Medulla oblongata (tissue), 1 donor: ENCODE measurements at regions not wholly inside any gene's neighbourhood (a gene's known extent, or its start where the extent isn't known, plus 50 kb on each side); places are given as distances from the start of the nearest gene placed in this dataset.

Experiments
- DNase-seq: peaks from one replicate; pipeline ENCODE4 v3.0.0-alpha.2; 2015; ENCODE audit errors: extremely low spot score

DNA sequence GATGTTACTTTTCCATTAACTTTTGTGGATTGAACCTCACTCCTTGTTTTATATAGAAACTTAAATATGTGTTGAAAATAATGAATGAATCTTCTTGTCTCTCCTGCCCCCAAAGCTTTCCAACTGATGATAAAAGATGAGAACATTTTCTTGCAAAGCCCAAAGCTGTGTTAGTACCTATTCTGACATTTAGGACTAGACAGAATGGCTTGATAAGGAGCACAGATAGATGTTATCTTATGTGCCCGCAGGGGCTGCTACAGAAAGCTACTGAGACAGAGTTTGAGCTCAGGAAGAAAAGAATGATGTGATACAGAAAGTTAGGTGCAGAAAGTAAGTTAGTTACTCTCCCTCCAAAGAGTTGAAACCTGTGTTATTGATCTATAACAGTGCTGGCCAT lies 109.4 kb upstream of the ATP11B start:
- no peak for DNase-seq

DNA sequence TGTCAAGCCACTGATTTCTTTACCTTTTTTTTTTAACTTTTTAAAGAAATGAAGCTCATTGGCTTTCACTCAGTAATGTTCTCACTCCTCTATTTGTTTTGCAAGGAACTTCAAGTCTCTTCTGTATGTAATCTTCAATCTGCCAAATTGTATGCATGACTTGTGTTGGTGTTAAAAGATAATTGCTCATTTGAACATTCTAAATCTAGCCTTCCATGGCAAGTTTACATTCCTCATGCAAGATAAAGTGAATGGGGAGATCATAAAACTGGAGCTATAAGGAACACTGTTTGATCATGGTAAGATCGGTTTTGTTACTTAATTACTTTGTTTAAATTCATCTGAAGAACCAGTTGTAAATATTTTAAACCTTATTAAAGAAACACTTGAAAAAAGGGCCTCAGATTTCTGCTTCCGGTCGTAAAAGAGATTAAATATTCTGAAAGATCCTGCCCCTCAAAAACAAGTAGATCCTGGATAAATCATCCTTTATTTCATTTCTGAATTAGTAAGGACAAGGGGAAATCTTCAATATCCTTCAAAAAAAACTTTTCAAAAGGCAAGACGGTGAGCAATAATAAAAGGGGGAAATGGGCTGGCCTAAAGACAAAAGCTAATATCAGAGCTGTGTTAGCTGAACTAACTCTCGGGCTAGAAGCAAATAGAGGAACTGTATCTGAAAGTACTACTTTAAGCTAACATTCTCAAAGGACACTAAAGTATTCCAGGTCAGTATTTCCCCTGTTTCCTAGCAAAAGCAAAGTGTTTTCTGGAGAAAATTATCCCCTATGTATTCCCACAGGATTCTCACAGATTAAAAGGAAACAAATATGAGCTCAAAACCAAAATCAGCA lies 107.0 kb upstream of the ATP11B start:
- no peak for DNase-seq

DNA sequence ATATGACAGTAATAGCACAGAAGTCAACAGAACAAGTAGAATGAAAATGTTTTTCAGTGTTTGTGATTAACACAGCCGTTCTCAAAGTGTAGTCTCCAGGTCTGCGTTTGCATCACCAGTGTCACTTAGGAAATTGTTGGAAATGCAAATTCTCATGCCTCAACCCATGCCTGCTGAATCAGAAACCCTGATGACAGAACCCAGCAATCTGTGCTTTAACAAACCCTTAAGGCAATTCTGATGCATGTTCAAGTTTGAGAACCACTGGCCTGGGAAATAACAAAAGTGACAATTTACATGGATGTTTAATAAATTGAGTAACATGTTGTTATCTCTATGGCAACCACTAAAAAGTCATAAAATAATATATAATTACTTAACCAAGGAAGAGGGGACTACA lies 103.1 kb upstream of the ATP11B start:
- DNase-seq = no peak

DNA sequence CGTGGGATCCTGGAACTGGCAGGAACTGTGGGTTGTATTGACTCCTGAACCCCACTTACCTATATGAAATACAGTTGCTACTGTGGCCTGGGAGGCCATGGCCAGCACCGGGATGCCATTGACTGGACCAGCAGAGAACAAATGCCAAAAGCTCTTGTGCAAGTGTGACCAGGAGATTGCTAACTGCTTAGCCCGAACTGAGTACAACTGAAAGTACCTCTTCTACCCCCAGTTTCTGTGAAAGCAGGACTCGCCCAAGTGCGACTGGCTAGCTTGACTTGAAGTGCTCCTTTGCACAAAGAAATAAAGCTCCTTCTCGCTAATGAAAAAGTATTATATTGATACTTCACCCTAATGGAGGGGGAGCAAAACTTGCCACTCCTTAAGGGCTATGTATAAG lies 101.3 kb upstream of the ATP11B start:
- no peak for DNase-seq

DNA sequence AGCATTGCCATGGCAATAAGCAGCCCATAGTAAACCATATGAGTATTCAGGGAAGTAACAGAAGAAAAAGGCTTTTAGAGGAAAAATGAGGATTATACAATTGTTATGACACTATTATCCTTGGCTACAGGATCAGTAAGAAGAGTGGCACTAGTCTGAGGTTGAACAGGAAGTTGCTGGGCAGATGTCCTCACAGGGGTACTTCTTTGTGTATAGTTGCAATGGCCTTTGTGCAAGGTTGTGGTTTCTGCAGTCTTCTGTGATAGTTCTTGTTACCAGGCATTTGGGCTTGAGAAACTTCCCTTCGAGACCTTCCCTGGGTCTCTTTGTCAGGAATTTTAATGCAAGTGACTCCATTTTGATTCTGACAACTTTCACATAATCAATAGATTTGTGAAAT lies 100.6 kb upstream of the ATP11B start:
- DNase-seq = no peak

DNA sequence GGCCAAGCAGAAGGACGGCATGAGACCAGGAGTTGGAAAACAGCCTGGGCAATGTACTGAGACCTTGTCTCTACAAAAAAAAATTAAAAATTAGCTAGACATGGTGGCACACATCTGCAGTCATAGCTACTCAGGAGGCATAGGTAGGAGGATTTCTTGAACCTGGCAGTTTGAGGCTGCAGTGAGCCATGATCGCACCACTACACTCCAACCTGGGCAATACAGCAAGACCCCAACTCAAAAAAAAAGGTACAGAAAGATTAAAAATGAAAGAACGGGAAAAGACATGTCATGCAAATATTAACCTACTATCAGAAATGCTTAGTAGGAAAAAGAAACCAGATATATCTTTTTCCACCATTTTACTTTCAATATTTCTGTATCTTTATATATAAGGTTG lies 99.6 kb upstream of the ATP11B start:
- no peak for DNase-seq

DNA sequence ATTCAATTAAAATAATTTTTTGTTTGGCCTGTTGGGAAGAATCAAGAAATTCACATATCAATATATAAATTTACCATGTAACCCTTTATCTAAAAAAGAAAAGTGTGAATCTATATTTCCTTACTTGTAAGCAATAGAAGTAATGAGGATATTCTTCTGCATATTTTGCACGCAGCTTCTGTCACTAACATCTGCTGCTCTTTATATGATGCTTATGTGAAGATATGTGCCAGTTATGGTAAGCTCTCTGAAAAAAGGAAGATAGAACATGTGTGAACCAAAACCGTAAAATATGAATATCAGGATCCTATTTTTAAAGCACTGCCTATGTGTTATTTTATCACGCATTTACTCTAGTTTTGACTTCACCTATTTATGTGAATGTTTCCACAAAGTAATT lies 96.4 kb upstream of the ATP11B start:
- no peak for DNase-seq

DNA sequence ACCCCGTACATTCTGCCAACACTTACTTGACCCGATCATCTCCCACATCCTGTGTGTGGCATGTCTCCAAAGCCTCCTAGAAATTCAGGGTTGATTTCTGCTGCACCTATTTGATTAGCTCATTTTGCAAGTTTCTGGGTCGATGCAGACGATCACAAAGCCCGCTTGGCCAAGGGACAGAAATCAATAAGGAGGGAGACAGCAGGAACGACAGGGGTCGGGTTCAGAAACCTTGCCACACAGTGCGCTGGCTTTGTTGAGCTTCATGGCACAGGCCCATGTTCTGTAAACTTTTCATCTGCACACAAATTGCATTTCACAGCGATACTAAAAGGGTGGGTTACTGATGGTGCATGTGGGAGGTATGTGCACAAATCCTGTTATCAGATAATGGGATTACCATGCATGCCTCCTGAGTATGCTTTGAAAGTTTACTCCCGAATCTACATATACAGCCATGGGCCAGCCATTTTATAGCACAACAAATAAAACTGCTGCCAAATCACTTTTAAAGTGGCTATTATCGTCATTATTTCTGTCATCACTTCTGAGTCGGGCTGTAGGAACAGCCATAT lies 95.9 kb upstream of the ATP11B start:
- no peak for DNase-seq

DNA sequence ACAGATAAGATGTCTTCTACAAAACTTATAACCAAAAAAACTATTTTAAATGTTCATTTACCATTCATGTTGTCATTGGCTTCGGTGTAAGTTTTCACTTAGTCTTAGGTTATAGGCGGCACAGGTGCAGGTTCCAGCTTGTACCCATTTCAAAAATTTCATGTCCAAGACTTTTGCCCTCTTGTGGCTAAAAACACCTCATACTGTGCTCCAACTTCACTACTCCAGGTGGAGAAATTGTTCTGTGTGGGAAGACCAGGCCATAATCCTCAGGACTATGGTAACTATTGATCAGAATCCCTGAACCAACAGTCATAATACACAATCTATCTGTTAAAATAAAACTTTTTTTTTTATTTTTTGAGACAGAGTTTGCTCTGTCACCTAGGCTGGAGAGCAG lies 95.2 kb upstream of the ATP11B start:
- DNase-seq = no peak

DNA sequence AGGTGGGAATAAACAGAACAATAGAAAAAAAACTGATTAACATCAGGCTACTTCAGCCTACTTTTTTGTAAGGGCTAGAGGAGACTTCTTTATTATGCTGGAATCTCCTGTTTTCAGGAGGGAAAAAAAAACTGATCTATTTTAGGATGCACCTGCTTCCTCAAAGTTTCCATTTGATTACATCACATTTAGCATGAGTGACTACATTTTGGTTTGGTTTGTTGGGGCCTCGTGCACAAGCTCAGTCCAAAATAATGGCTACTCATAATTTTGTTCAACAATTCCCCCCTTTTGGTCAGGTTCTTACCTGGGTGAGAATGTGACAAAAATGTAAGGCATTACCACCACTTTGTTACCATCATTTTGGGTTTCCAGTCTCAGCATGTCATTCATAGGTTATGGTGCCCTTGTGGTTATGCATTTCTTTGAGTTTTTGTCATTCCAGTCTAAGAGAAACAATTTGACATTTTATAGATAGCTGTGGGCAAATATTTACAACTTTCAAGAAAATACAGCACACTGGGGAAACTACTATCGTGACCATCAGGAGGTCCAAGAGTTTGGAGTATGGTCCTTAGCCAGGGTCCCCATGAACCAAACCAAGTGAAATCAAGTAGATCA lies 93.6 kb upstream of the ATP11B start:
- DNase-seq = no peak

DNA sequence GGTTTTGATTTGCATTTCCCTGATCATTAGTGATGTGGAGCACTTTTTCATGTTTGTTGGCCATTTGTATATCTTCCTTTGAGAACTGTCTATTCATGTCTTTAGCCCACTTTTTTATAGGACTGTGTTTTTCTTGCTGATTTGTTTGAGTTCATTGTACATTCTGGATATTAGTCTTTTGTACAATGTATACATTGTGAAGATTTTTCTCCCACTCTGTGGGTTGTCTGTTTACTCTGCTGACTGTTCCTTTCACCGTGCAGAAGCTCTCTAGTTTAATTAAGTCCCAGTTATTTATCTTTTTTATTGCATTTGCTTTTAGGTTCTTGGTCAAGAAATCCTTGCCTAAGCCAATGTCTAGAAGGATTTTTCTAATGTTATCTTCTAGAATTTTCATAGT lies 91.1 kb upstream of the ATP11B start:
- no peak for DNase-seq

DNA sequence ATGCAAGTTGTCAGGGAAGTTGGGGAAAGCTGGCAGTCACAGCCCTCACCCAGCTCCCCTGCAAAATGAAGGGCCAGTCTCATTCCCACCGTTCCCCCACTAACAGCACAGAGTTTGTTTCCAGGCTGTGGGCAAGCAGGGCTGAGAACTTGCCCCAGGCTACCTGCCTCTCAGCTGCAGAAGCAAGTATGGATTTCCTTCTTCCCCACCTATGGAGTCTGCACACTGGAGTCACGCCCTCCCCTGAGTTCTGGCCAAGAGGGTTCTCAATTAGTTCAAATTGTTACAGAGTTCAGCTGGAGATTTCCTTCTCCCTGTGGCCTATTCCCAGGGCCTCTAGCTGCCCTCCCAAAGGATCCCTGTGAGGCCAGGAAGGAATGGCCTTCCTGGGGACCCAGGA lies 90.1 kb upstream of the ATP11B start:
- no peak for DNase-seq

DNA sequence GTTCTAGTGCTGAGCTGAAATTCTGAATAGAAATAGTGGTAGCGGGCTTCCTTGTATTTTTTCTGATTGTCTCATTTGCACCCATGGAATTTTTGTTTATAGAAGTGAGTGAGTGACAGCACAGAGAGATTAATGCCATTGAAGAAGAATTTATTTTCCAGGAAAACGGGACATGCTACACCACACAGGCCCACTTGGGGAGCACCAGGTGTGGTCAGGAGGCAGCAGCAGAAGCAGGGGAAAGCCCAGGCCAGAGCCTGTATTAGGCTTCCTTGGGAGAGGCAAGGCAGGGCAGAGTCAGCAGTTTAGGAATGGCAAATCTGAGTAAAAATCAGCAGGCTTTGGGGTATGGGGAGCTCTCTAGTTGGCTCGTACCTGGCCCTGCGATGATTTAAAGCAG lies 88.4 kb upstream of the ATP11B start:
- DNase-seq = no peak

DNA sequence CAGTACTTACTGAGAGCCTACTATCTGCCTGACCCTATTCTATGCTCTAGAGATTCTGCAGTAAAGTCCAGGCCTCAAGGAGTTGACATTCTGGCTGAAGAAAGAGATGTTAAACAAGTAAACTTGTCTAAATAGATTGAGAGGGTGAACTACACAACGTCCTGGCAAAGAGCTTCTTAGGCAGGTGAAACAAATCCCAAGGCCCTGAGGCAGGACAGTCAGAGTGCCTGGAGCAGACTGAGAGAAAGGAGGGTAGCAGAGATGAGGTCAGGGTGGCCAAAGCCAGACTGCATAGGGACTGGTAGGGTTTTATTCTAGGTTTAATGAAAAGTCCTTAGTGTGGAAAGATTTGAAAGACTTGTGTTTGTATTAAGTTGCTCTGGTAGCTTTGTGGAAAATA lies 84.5 kb upstream of the ATP11B start:
- DNase-seq = no peak

DNA sequence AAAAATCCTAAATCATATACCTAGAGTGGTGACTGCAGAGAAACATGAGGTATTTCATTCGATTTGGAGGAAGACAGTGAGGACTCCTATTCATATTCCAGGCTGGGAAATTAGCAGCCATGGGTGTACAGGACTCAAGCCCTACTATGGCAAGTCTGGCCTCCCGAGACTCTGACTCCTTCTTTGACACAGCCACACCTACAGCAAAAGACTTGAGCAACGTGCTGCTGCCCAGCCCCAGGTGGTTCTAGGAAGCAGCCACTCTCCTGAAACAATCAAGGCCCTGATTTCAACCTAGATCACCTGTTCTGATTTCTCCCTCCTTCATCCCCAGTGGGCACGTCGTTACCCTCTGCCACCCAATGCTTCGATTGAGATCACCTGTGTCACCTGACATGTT lies 84.0 kb upstream of the ATP11B start:
- DNase-seq = no peak

DNA sequence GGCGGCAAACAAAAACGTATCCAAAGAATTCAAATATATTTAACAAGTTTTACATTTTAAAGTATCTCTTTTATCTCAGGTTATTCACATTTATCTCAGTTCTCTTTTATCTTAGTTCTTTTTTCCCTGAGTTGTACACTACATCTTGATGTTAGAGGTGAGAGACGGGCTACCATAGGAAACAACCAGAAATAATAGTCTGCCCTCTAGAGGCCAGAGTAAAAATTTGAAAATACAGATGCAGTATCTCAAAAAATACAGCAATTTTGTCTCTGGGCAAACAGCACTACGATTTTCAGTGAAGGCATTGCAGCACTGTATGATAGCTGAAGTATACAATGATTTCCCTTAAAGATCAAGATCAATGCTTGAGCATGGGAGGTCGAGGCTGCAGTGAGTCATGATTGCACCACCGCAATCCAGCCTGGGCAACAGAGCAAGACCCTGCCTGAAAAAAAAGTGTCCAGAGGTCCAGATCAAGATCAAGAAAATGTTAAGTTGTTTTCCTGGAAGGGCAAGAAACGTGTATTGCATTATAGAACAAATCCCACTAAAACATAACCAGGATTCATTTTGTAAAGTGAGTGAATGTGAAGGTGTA lies 82.6 kb upstream of the ATP11B start:
- peak; percentile 32 for DNase-seq

DNA sequence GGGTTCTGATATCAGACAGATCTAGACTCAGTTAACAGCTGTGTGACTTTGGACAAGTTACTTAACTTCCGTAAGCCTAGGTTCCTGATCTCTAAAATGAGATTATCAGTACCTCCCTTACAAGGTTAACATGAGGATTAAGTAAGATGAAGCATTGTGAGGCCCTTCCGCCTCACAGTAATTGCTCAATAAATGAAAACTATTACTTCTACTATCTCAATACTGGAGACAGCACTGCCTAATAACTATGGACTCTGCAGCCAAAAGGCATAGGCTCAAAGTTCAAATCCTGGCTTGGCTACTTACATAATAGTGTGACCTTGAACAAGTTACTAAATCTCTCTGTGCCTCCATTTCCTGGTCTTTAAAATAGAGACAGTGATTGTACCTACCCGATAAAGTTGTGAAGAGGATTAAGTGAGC lies 82.0 kb upstream of the ATP11B start:
- no peak for DNase-seq

DNA sequence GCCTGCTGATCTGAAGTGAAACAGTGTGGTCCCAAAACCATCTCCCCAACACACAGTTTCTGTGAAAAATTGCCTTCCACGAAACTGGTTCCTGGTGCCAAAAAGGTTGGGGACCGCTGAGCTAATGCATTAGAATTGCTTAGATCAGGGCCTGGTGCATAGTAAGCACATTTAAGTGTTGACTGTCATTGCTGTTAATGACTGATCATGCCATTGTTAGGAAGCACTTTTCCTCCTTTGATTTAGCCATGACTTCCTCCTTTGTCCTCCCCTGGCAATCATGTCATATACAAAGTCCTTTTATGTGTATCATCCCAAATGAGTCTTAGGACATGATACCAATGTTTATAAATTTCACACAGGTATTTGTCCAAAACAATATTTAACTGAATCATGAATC lies 81.5 kb upstream of the ATP11B start:
- no peak for DNase-seq

DNA sequence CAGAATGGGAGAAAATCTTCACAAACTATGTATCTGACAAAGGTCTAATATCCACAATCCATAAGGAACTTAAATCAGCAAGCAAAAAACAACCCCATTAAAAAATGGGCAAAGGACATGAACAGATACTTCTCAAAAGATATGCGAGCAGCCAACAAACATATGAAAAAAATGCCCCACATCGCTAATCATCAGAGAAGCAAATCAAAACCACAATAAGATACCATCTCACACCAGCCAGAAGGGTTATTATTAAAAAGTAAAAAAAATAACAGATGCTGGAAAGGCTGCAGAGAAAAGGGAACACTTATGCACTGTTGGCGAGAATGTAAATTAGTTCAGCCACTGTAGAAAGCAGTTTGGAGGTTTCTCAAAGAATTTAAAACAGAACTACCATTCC lies 80.2 kb upstream of the ATP11B start:
- DNase-seq = no peak

DNA sequence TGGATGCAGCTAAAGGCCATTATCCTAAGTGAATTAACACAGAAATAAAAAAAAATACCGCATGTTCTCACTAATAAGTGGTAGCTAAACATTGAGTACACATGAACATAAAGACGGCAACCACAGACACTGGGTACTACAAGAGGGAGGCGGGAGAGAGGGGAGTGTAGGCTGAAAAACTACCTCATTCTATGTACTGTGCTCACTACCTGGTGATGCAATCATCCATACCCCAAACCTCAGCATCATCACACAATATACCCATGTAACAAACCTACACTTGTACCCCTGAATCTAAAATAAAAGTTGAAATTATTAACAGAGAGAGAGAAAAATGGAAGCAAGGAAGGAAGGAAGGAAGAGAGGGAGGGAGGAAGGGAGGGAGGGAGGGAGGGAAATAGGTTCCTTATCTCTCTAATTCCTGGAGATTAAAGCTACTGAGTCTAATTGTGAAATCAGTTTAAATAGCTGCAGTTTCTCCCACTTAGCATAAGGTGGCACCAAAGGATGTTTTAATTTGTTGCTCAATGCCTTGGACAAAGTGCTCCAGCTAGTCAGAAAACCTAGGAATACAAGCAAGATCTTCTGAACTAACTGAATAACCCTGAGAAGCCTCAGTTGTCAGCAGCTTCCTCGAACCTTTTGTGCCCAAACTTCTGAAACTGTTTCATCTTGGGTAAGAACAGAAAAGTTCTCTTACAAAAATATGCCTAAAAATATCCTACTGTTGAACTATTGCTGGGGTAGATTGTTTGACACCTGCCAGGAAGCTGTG lies 79.4 kb upstream of the ATP11B start:
- peak; percentile 82 for DNase-seq

DNA sequence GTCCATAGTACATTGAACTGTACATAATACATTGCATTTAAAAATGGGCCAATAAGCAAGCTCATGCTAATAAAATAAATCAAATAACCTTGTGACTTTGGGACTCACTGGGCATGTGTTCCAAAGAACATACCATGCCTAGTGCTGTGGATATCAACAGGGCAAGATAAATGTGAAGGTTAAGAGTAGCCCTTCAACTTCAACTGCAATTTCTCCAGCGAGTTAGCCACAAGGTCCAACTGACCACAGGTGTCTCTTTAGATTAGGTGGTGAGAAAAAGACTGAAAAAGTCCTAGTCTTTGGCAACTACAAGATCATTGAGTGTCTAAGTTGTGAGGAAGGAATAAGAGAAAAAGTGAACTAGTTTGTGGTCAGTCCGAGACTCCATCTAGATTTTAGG lies 78.3 kb upstream of the ATP11B start:
- no peak for DNase-seq

DNA sequence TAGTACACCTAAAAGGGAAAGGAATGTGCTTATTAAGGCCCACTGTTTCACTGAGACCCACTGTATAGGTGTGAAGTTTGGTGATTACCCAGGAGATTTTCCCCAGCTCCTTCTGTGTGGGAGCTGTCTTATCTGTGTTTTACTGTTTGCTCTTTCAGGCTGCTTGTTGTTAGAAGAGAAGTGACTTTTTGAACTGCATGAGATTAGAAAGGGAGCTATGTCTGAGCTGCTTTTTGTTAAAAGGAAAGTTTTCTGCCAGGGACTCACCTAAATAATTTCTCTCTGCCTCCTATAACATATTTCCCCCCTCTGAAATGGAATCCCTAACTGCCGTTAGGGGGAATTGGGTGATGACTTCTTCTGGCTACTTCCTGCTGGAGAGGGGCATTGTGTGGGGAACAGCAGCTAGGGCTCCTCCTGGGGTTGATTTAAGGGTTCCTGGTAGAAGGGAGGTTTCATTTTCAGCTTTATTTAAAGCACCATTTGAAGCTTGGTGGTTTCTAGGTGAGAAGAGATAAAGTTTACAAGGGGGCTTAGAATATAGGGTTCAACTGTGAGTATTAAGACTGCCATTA lies 77.1 kb upstream of the ATP11B start:
- DNase-seq = no peak
